KG1 (cell line): ENCODE measurements at regions not wholly inside any gene's neighbourhood (a gene's known extent, or its start where the extent isn't known, plus 50 kb on each side); places are given as distances from the start of the nearest gene placed in this dataset.

Source experiments
- DNase-seq: peaks from one replicate; lab custom pipeline; 2025; lab: John Stamatoyannopoulos, UW

- DNase-seq, result no peak
Observed at GRCh38 chr10:113292086-113292485, 260.8 kb upstream of the HABP2 start.

GRCh38 chr10:113292743-113293142 is 260.1 kb upstream of the HABP2 start:
- DNase-seq, result no peak

- no peak for DNase-seq
Observed at GRCh38 chr10:113293167-113293566, 259.7 kb upstream of the HABP2 start.

- no peak for DNase-seq
Observed at GRCh38 chr10:113294868-113295267, 258.0 kb upstream of the HABP2 start.

GRCh38 chr10:113297226-113297625 is 255.6 kb upstream of the HABP2 start:
- DNase-seq, result no peak

GRCh38 chr10:113298616-113299015 is 254.2 kb upstream of the HABP2 start:
- no peak for DNase-seq

- DNase-seq, result no peak
Observed at GRCh38 chr10:113300201-113300600, 252.7 kb upstream of the HABP2 start.

- no peak for DNase-seq
Observed at GRCh38 chr10:113300617-113301016, 252.2 kb upstream of the HABP2 start.

- no peak for DNase-seq
Observed at GRCh38 chr10:113301342-113301984, 251.4 kb upstream of the HABP2 start.

- DNase-seq, result no peak
Observed at GRCh38 chr10:113302062-113302461, 250.8 kb upstream of the HABP2 start.

GRCh38 chr10:113303544-113304146 is 249.2 kb upstream of the HABP2 start:
- no peak for DNase-seq

GRCh38 chr10:113304726-113305125 is 248.1 kb upstream of the HABP2 start:
- DNase-seq, result no peak

GRCh38 chr10:113305871-113306270 is 247.0 kb upstream of the HABP2 start:
- DNase-seq, result no peak

GRCh38 chr10:113309791-113310190 is 243.1 kb upstream of the HABP2 start:
- DNase-seq, result no peak

- no peak for DNase-seq
Observed at GRCh38 chr10:113310347-113310746, 242.5 kb upstream of the HABP2 start.

GRCh38 chr10:113313048-113313602 is 239.7 kb upstream of the HABP2 start:
- no peak for DNase-seq

- DNase-seq, result no peak
Observed at GRCh38 chr10:113313722-113314121, 239.1 kb upstream of the HABP2 start.

GRCh38 chr10:113316506-113316905 is 236.3 kb upstream of the HABP2 start:
- DNase-seq, result no peak

- no peak for DNase-seq
Observed at GRCh38 chr10:113317489-113317888, 235.4 kb upstream of the HABP2 start.

GRCh38 chr10:113319479-113319878 is 233.4 kb upstream of the HABP2 start:
- DNase-seq, result no peak

GRCh38 chr10:113320211-113320610 is 232.6 kb upstream of the HABP2 start:
- DNase-seq, result no peak

GRCh38 chr10:113320987-113321386 is 231.9 kb upstream of the HABP2 start:
- DNase-seq, result no peak

GRCh38 chr10:113322843-113323242 is 230.0 kb upstream of the HABP2 start:
- peak; percentile 13 for DNase-seq

- DNase-seq, result no peak
Observed at GRCh38 chr10:113323985-113324384, 228.9 kb upstream of the HABP2 start.
